ENCODE measurements at regions not wholly inside any gene's neighbourhood (a gene's known extent, or its start where the extent isn't known, plus 50 kb on each side); places are given as distances from the start of the nearest gene placed in this dataset.

DNA sequence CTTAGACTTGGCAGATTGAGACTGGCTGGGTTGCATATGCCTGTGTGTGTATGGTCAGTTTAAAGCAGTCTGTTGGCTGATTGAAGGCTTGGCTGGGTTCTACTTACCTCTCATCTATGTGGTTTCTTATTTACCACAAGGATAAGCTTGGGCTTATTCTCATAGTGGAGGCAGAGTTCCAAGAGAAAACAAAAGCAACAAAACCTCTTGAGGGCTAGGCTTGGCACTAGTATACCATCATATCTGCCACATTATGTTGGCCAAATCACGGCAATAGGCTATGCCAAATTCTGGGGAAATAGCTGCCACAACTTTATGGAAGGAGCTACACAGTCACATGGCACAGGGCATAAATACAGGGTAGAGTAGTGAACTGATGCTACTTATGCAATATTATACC lies 714.1 kb downstream of the CBLN4 start:
- WGBS (ENCODE audit: insufficient coverage, low coverage, low lambda C conversion rate, missing lambda C conversion rate) = 62% methylated on average over 1 of the region's 1 CpG
- no peak for ATAC-seq

DNA sequence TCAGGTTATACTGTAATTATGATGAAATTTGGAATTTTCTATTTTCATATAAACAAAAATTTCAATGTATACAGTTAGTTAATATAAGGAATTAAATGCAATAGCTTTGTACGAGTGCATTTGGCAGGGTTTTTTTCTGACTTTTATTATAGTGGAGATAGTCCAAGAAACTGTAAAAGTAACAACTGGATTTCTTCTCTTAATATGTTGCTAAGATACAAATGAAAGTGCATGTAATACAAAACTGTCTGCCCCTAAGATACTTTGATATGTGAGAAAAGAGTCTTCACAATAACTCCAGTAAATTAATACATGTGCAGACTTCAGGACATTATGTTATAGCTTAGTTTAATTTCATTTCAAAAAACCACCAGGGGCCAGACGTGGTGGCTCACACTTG lies 721.4 kb downstream of the CBLN4 start:
- ATAC-seq (no peak), DNase-seq (no peak)
- no peak overlapping the region for H3K4me3 ChIP-seq
- no peak overlapping the region for H3K27ac ChIP-seq
- TF ChIP-seq, protein P1, sequence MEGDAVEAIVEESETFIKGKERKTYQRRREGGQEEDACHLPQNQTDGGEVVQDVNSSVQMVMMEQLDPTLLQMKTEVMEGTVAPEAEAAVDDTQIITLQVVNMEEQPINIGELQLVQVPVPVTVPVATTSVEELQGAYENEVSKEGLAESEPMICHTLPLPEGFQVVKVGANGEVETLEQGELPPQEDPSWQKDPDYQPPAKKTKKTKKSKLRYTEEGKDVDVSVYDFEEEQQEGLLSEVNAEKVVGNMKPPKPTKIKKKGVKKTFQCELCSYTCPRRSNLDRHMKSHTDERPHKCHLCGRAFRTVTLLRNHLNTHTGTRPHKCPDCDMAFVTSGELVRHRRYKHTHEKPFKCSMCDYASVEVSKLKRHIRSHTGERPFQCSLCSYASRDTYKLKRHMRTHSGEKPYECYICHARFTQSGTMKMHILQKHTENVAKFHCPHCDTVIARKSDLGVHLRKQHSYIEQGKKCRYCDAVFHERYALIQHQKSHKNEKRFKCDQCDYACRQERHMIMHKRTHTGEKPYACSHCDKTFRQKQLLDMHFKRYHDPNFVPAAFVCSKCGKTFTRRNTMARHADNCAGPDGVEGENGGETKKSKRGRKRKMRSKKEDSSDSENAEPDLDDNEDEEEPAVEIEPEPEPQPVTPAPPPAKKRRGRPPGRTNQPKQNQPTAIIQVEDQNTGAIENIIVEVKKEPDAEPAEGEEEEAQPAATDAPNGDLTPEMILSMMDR (IDR thresholded peaks at IDR 0.05) = no peak
- TF ChIP-seq POLR2A (IDR thresholded peaks at IDR 0.05) = no peak
- no peaks in the 10 kb centered on the region for H3K9me3 ChIP-seq
- 31% methylated on average over 2 of the region's 2 CpGs for WGBS (ENCODE audit: insufficient coverage, low coverage, low lambda C conversion rate, missing lambda C conversion rate)
- H3K4me1 ChIP-seq = no peaks in the 10 kb centered on the region
- no peaks in the 10 kb centered on the region for H3K36me3 ChIP-seq
- intact Hi-C loops (cut with DNase I) = no loop called here
- H3K27me3 ChIP-seq = no peaks in the 10 kb centered on the region

More for the DNA sequence above, 714.1 kb downstream of the CBLN4 start:
- intact Hi-C loops (cut with DNase I) = no loop called here
- no peak overlapping the region for H3K4me3 ChIP-seq
- H3K9me3 ChIP-seq = no peaks in the 10 kb centered on the region
- no peaks in the 10 kb centered on the region for H3K27me3 ChIP-seq
- DNase-seq = no peak
- H3K4me1 ChIP-seq = no peaks in the 10 kb centered on the region
- no peak overlapping the region for H3K27ac ChIP-seq
- no peaks in the 10 kb centered on the region for H3K36me3 ChIP-seq
- TF ChIP-seq, protein P1 (IDR thresholded peaks at IDR 0.05) = no peak
- TF ChIP-seq POLR2A (IDR thresholded peaks at IDR 0.05) = no peak

DNA sequence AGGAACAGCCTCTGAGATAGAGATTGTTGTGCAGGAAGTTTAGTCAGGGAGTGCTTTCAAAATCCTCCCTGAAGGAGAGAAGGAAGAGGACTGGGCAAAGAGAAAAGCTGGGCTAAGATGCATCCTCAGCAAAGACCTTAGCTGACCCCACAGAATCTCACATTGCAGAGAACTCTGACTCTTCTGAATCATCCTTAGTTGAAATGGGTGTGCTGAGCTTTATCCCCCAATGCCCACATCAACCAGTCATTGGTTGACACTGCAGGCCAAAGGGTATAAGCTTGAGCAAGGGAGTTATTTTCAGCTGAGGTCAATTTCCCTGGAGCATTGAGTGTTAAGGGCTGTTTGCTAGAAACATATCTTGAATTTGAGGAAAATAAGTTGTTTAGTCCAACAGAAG lies 732.2 kb downstream of the CBLN4 start:
- no peak overlapping the region for H3K4me3 ChIP-seq
- no peaks in the 10 kb centered on the region for H3K27me3 ChIP-seq
- H3K9me3 ChIP-seq = no peaks in the 10 kb centered on the region
- TF ChIP-seq POLR2A (IDR thresholded peaks at IDR 0.05) = no peak
- TF ChIP-seq, protein P1 (IDR thresholded peaks at IDR 0.05) = no peak
- no peak for DNase-seq
- H3K4me1 ChIP-seq = no peaks in the 10 kb centered on the region
- intact Hi-C loops (cut with DNase I) = no loop called here
- H3K27ac ChIP-seq = no peak overlapping the region
- ATAC-seq = no peak
- no peaks in the 10 kb centered on the region for H3K36me3 ChIP-seq

DNA sequence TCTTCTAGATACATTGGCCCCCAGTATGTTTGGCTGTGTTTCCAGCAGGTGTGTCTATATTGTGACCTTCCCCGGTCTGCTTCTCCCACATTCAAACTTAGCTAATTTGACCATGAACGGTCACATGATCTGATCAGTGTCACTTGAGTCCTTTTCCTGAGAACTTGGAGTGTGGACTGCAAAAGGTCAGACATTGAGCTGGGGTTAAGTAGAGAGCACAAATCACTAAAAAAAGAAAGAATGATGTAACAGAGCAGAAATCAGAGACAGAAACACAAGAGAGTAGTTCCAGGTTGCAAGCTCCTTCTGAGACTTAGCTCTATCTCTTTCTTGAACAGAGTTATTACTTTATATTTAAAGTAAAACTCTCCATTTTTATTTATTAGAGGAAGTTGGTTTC lies 733.9 kb downstream of the CBLN4 start:
- H3K27me3 ChIP-seq = no peaks in the 10 kb centered on the region
- H3K9me3 ChIP-seq = no peaks in the 10 kb centered on the region
- no peak overlapping the region for H3K27ac ChIP-seq
- intact Hi-C loops (cut with DNase I) = no loop called here
- TF ChIP-seq, protein P1 (IDR thresholded peaks at IDR 0.05) = no peak
- no peak for TF ChIP-seq POLR2A (IDR thresholded peaks at IDR 0.05)
- ATAC-seq (no peak), DNase-seq (no peak)
- no peaks in the 10 kb centered on the region for H3K36me3 ChIP-seq
- no peak overlapping the region for H3K4me3 ChIP-seq
- 49% methylated on average over 2 of the region's 2 CpGs for WGBS (ENCODE audit: insufficient coverage, low coverage, low lambda C conversion rate, missing lambda C conversion rate)
- no peaks in the 10 kb centered on the region for H3K4me1 ChIP-seq

DNA sequence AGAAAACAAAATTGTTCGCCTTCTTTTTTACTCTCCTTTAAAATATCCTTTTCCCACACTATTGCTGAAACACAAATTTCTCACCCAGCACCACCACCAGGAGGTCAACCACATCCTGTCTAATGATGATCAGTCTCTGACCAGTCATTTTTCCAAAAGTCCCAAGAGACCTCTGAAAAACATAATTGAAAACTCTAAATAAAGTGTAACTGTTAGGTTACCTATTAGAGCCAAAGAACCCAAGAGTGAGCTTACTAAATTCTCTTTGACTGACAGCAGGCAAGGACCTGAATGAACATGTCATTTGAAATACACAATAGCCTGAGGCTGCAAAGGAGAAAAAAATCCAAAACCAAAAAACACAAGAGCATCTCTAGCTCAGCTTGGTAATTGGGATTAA lies 735.4 kb downstream of the CBLN4 start:
- TF ChIP-seq, protein P1 (IDR thresholded peaks at IDR 0.05) = no peak
- TF ChIP-seq POLR2A (IDR thresholded peaks at IDR 0.05) = no peak

More for the DNA sequence above, 735.4 kb downstream of the CBLN4 start:
- DNase-seq (no peak), ATAC-seq (no peak)
- H3K4me1 ChIP-seq = no peaks in the 10 kb centered on the region
- H3K27me3 ChIP-seq = no peaks in the 10 kb centered on the region
- H3K9me3 ChIP-seq = no peaks in the 10 kb centered on the region
- intact Hi-C loops (cut with DNase I) = no loop called here
- H3K4me3 ChIP-seq = no peak overlapping the region
- no peak overlapping the region for H3K27ac ChIP-seq
- WGBS (ENCODE audit: insufficient coverage, low coverage, low lambda C conversion rate, missing lambda C conversion rate) = 58% methylated on average over 1 of the region's 1 CpG
- no peaks in the 10 kb centered on the region for H3K36me3 ChIP-seq
